K562 (cell line): ENCODE measurements at regions not wholly inside any gene's neighbourhood (a gene's known extent, or its start where the extent isn't known, plus 50 kb on each side); places are given as distances from the start of the nearest gene placed in this dataset.

Experiments used
- ATAC-seq: fragments of 200-7000 bp; cut with Tn5 transposase; 3 replicates; pipeline ENCODE4 v1.9.1; 2020; ENCODE audit warnings: moderate library complexity
- BruUV-seq: library from RNA; stranded (reverse); fragments of 400-500 nt; replicated peaks from 2 replicates; lab custom pipeline; 2021; lab: Mats Ljungman, UMichigan
- CTCF ChIA-PET: fragments of 300-600 bp; formaldehyde crosslinking; extraction: SDS; loops from one replicate; lab custom pipeline; 2021; ENCODE audit warnings: low intra/inter-chr PET ratio; lab: Yijun Ruan, JAX
- POLR2A ChIA-PET: fragments of 300-600, 350-650 bp; sonication (Branson Sonifier 250); formaldehyde crosslinking; extraction: SDS; loops from one replicate; lab custom pipeline; 2021; ENCODE audit warnings: antibody characterized with exemption, inconsistent platforms; lab: Yijun Ruan, JAX
- DNase-seq, 4 experiments: peaks; one replicate each; pipeline versions ENCODE4 v3.0.0 to v3.0.0-alpha.2; 2011 to 2018; ENCODE audit warnings: low spot score in 3 of 4, mixed read lengths in 3 of 4; ENCODE audit errors: extremely low read depth in 1 of 4
- FAIRE-seq: peaks from 2 replicates; lab custom pipeline; 2011; peaks lifted over from hg19 to GRCh38; lab: Jason Lieb, UNC
- H2AFZ ChIP-seq: 2 replicates; pipeline ENCODE4 v1.6.0; 2011; ENCODE audit warnings: low read depth, low read length, control low read depth, inconsistent platforms
- H3K27ac ChIP-seq: fragments of 200-600 bp; 3 replicates; pipeline ENCODE4 v1.8.0; 2011; ENCODE audit warnings: low read depth, mild to moderate bottlenecking, control low read depth, inconsistent platforms, low read length, moderate library complexity, mixed read lengths; ENCODE audit errors: extremely low read depth
- H3K27me3 ChIP-seq, 2 experiments: fragments of 300-600 bp in 1 of 2; 2 replicates in 1 of 2; 3 replicates in 1 of 2; pipeline versions ENCODE4 v1.6.0 to v1.8.0; 2011; ENCODE audit warnings: inconsistent platforms in 2 of 2, low read length in 2 of 2, mild to moderate bottlenecking in 1 of 2, mixed read lengths in 1 of 2, moderate library complexity in 1 of 2; ENCODE audit not compliant: control insufficient read depth in 2 of 2, insufficient read depth in 2 of 2
- H3K36me3 ChIP-seq: fragments of 300-600 bp; 3 replicates; pipeline ENCODE4 v1.8.0; 2011; ENCODE audit warnings: mild to moderate bottlenecking, low read length, inconsistent platforms; ENCODE audit not compliant: control insufficient read depth, insufficient read depth
- H3K4me1 ChIP-seq, 2 experiments: fragments of 200-600 bp in 1 of 2; replicated peaks in 1 of 2; 2 replicates in 1 of 2; 3 replicates in 1 of 2; pipeline versions ENCODE4 v1.5.1 to v1.8.0; 2011; ENCODE audit warnings: inconsistent platforms in 2 of 2, low read length in 2 of 2, mild to moderate bottlenecking in 1 of 2, mixed read lengths in 1 of 2, moderate library complexity in 1 of 2; ENCODE audit not compliant: control insufficient read depth in 2 of 2, insufficient read depth in 2 of 2
- H3K4me2 ChIP-seq: 2 replicates; pipeline ENCODE4 v1.6.1; 2011; ENCODE audit warnings: low read length, control low read depth, inconsistent platforms, mixed read lengths; ENCODE audit not compliant: insufficient read depth
- H3K4me3 ChIP-seq: fragments of 200-600 bp; sonication (generic), shearing (Covaris generic); 2 replicates; pipeline ENCODE4 v1.5.1; 2016; ENCODE audit warnings: control low read depth, inconsistent platforms
- H3K79me2 ChIP-seq: fragments of 200-600 bp; 3 replicates; pipeline ENCODE4 v1.8.0; 2011; ENCODE audit warnings: low read length, inconsistent platforms; ENCODE audit not compliant: control insufficient read depth, insufficient read depth
- H3K9ac ChIP-seq, 2 experiments: 2 replicates each; pipeline versions ENCODE4 v1.6.0 to v1.6.1; 2011; ENCODE audit warnings: low read depth in 2 of 2, low read length in 2 of 2, control low read depth in 1 of 2, inconsistent platforms in 1 of 2, mild to moderate bottlenecking in 1 of 2, mixed read lengths in 1 of 2; ENCODE audit not compliant: insufficient read depth in 1 of 2
- H3K9me1 ChIP-seq: one replicate; pipeline ENCODE4 v1.6.0; 2011; ENCODE audit warnings: inconsistent platforms, mild to moderate bottlenecking, low read length, moderate library complexity; ENCODE audit not compliant: control insufficient read depth, insufficient read depth
- H3K9me3 ChIP-seq: replicated peaks from 2 replicates; pipeline ENCODE4 v1.5.1; 2011; ENCODE audit warnings: low read depth, low read length, inconsistent platforms; ENCODE audit not compliant: control insufficient read depth, insufficient read depth
- H4K20me1 ChIP-seq: replicated peaks from 2 replicates; pipeline ENCODE4 v1.6.1; 2011; ENCODE audit warnings: low read length, inconsistent platforms, mixed read lengths; ENCODE audit not compliant: control insufficient read depth, insufficient read depth
- CHAMP1 ChIP-seq: fragments of 450-650 bp; IDR thresholded peaks from 2 replicates; pipeline ENCODE4 v1.6.1; 2016; ENCODE audit warnings: mild to moderate bottlenecking
- CREB1 ChIP-seq, 2 experiments: sonication (generic) in 1 of 2; formaldehyde crosslinking in 1 of 2; IDR thresholded peaks; 2 replicates each; pipeline versions ENCODE4 v1.6.1 to v1.8.0; 2012 to 2022; ENCODE audit warnings: inconsistent platforms in 1 of 2, mild to moderate bottlenecking in 1 of 2, missing genetic modification reagents in 1 of 2, moderate library complexity in 1 of 2
- LARP7 ChIP-seq: fragments of 450-650 bp; IDR thresholded peaks from 2 replicates; pipeline ENCODE4 v1.6.1; 2016
- NR2C1 ChIP-seq, 2 experiments: fragments of 450-650 bp; IDR thresholded peaks; 2 replicates each; pipeline ENCODE4 v1.6.1; 2017; ENCODE audit warnings: mild to moderate bottlenecking in 2 of 2, antibody characterized with exemption in 1 of 2, inconsistent platforms in 1 of 2, missing compliant biosample characterization in 1 of 2, missing genetic modification characterization in 1 of 2
- PHB2 ChIP-seq: fragments of 450-650 bp; IDR thresholded peaks from 2 replicates; pipeline ENCODE4 v1.6.1; 2017; ENCODE audit warnings: low read depth
- REST ChIP-seq, 2 experiments: fragments of 450-650 bp; formaldehyde crosslinking in 1 of 2; IDR thresholded peaks; 2 replicates each; pipeline versions ENCODE4 v1.4.0 to v1.6.1; 2014 to 2020; ENCODE audit warnings: mild to moderate bottlenecking in 2 of 2, borderline replicate concordance in 1 of 2, low read depth in 1 of 2
- SMAD4 ChIP-seq: fragments of 250-450 bp; sonication (Bioruptor Pico); conservative IDR thresholded peaks from 2 replicates; pipeline ENCODE4 v1.8.0; 2021; ENCODE audit warnings: inconsistent platforms, mild to moderate bottlenecking, moderate library complexity
- SMARCA4 ChIP-seq: fragments of 450-650 bp; IDR thresholded peaks from 2 replicates; pipeline ENCODE4 v1.6.1; 2016
- SMC3 ChIP-seq: conservative IDR thresholded peaks from 2 replicates; pipeline ENCODE4 v1.6.1; 2011; ENCODE audit warnings: low read depth, low read length, improper control_type of control experiment; ENCODE audit not compliant: insufficient read depth
- TGIF2 ChIP-seq: sonication (generic); formaldehyde crosslinking; IDR thresholded peaks from 2 replicates; pipeline ENCODE4 v1.8.1; 2022; ENCODE audit warnings: mild to moderate bottlenecking, missing genetic modification reagents, moderate library complexity
- ZBTB12 ChIP-seq: fragments of 250-450 bp; sonication (Bioruptor Pico); IDR thresholded peaks from 2 replicates; pipeline ENCODE4 v1.4.0; 2020
- ZNF324 ChIP-seq: fragments of 250-450 bp; sonication (Bioruptor Pico); IDR thresholded peaks from 2 replicates; pipeline ENCODE4 v1.4.0; 2020; ENCODE audit warnings: mild to moderate bottlenecking
- ZNF717 ChIP-seq: fragments of 250-450 bp; sonication (Bioruptor Pico); IDR thresholded peaks from 2 replicates; pipeline ENCODE4 v1.5.0; 2021
- WGBS: fragments of 100-300 bp; shearing (Covaris generic); methylation state at CpG from one replicate; pipeline ENCODE4 v1.1.6; 2016; ENCODE audit warnings: low coverage, mixed read lengths; ENCODE audit not compliant: insufficient coverage; ENCODE audit errors: missing lambda C conversion rate; 5-methylcytosine and 5-hydroxymethylcytosine counted together
- in situ Hi-C: fragments of 300-500 bp; cut with MboI; formaldehyde crosslinking; loops from 4 replicates; pipeline ENCODE4 v1.15.0; 2018; ENCODE audit warnings: inconsistent platforms, mixed read lengths
- intact Hi-C: fragments of 100-400 bp; cut with micrococcal nuclease; formaldehyde crosslinking; loops from 2 replicates; pipeline ENCODE4 v1.14.2; 2022

- ChIA-PET POLR2A (no interaction called here), CTCF (no interaction called here)
- ATAC-seq (no peak), FAIRE-seq (no peak), DNase-seq (no peak)
- Histone ChIP-seq H3K4me1 (no peaks in the 10 kb centered on the region), H3K9ac (no peak overlapping the region), H2AFZ (no peak overlapping the region), H3K27me3 (no peaks in the 10 kb centered on the region), H3K4me2 (no peak overlapping the region), H3K9me1 (no peaks in the 10 kb centered on the region), H4K20me1 (no peaks in the 10 kb centered on the region), H3K36me3 (no peaks in the 10 kb centered on the region), H3K4me3 (no peak overlapping the region), H3K27ac (no peak overlapping the region), H3K9me3 (no peaks in the 10 kb centered on the region), H3K79me2 (no peaks in the 10 kb centered on the region)
- WGBS: 14% methylated on average over 4 of the region's 4 CpGs
- intact Hi-C loops (no loop called here), in situ Hi-C loops (no loop called here)
- no TSS peak for BruUV-seq
- TF ChIP-seq SMARCA4: no peak
- no peak for TF ChIP-seq CHAMP1
- TF ChIP-seq TGIF2 (CRISPR knock-in tag): no peak
- TF ChIP-seq ZBTB12 (CRISPR knock-in tag): no peak
- TF ChIP-seq CREB1 (IDR thresholded peaks at IDR 0.05): no peak
- TF ChIP-seq CREB1 (CRISPR knock-in tag; IDR thresholded peaks at IDR 0.05): no peak
- no peak for TF ChIP-seq ZNF717 (CRISPR knock-in tag)
- TF ChIP-seq ZNF324 (CRISPR knock-in tag): no peak
- no peak for TF ChIP-seq PHB2
- TF ChIP-seq SMAD4 (CRISPR knock-in tag): no peak
- TF ChIP-seq NR2C1 (IDR thresholded peaks at IDR 0.05): no peak
- TF ChIP-seq NR2C1 (tag; IDR thresholded peaks at IDR 0.05): no peak
- TF ChIP-seq REST (IDR thresholded peaks at IDR 0.05; ENCODE audit: borderline replicate concordance): no peak
- no peak for TF ChIP-seq REST (CRISPR knock-in tag; IDR thresholded peaks at IDR 0.05; ENCODE audit: low read depth)
- TF ChIP-seq SMC3: no peak
- TF ChIP-seq LARP7: no peak
Observed at GRCh38 chr17:68783861-68784260, 171.3 kb downstream of the ABCA8 start.
